LHCN-M2 (cell line): ENCODE measurements at regions not wholly inside any gene's neighbourhood (a gene's known extent, or its start where the extent isn't known, plus 50 kb on each side); places are given as distances from the start of the nearest gene placed in this dataset.

ENCODE experiments used
- DNase-seq: peaks from one replicate; pipeline ENCODE4 v3.0.0-alpha.2; 2012; ENCODE audit warnings: low read depth

- no peak for DNase-seq
Observed at GRCh38 chr15:37260255-37260654, 159.9 kb upstream of the MEIS2 start.

GRCh38 chr15:37261685-37262084, 161.3 kb upstream of the MEIS2 start:
- DNase-seq = no peak

GRCh38 chr15:37262922-37263608, 162.7 kb upstream of the MEIS2 start:
- no peak for DNase-seq

GRCh38 chr15:37289109-37289765, 188.9 kb upstream of the MEIS2 start:
- peak; percentile 4 for DNase-seq

GRCh38 chr15:37291920-37292319, 191.6 kb upstream of the MEIS2 start:
- DNase-seq = no peak

GRCh38 chr15:37298271-37298670, 197.9 kb upstream of the MEIS2 start:
- DNase-seq = no peak

GRCh38 chr15:37339437-37339836, 239.1 kb upstream of the MEIS2 start:
- DNase-seq = no peak

GRCh38 chr15:37339856-37340255, 239.5 kb upstream of the MEIS2 start:
- no peak for DNase-seq

- DNase-seq = no peak
Observed at GRCh38 chr15:37340438-37340837, 240.1 kb upstream of the MEIS2 start.

- DNase-seq = no peak
Observed at GRCh38 chr15:37359101-37359892, 258.9 kb upstream of the MEIS2 start.

GRCh38 chr15:37359893-37360290, 259.5 kb upstream of the MEIS2 start:
- no peak for DNase-seq

- DNase-seq = no peak
Observed at GRCh38 chr15:37360724-37361123, 260.4 kb upstream of the MEIS2 start.

- no peak for DNase-seq
Observed at GRCh38 chr15:37361621-37362020, 261.3 kb upstream of the MEIS2 start.

- DNase-seq = no peak
Observed at GRCh38 chr15:37362414-37362813, 262.1 kb upstream of the MEIS2 start.

- DNase-seq = no peak
Observed at GRCh38 chr15:37368961-37369360, 268.6 kb upstream of the MEIS2 start.

- DNase-seq = no peak
Observed at GRCh38 chr15:37370941-37371340, 270.6 kb upstream of the MEIS2 start.

GRCh38 chr15:37372064-37372463, 271.7 kb upstream of the MEIS2 start:
- DNase-seq = no peak

GRCh38 chr15:37375519-37375918, 275.2 kb upstream of the MEIS2 start:
- no peak for DNase-seq

GRCh38 chr15:37377428-37377827, 277.1 kb upstream of the MEIS2 start:
- DNase-seq = no peak

GRCh38 chr15:37394402-37395099, 294.2 kb upstream of the MEIS2 start:
- DNase-seq = no peak

GRCh38 chr15:37395100-37395468, 294.7 kb upstream of the MEIS2 start:
- DNase-seq = no peak
